ENCODE measurements at regions not wholly inside any gene's neighbourhood (a gene's known extent, or its start where the extent isn't known, plus 50 kb on each side); places are given as distances from the start of the nearest gene placed in this dataset.

- TF ChIP-seq CHD7 (IDR thresholded peaks at IDR 0.05; ENCODE audit: insufficient replicate concordance, low read length) (no peak), JUND (IDR thresholded peaks at IDR 0.05; ENCODE audit: low read length) (no peak), PHF8 (conservative IDR thresholded peaks at IDR 0.05; ENCODE audit: low read depth, low read length) (no peak), CBX8 (IDR thresholded peaks at IDR 0.05; ENCODE audit: borderline replicate concordance, low read depth, low read length) (no peak), RXRA (IDR thresholded peaks at IDR 0.05; ENCODE audit: insufficient read depth, low read depth, low read length) (no peak), POLR2A (IDR thresholded peaks at IDR 0.05; ENCODE audit: control extremely low read depth in 1 of 2, low read depth in 2 of 2, low read length in 2 of 2) (no peak), NANOG (IDR thresholded peaks at IDR 0.05; ENCODE audit: insufficient read depth, low read depth, low read length, poor library complexity, severe bottlenecking) (no peak), MAX (IDR thresholded peaks at IDR 0.05) (no peak)
Observed at GRCh38 chr12:60836651-60837050, 1240.8 kb downstream of the SLC16A7 start (continued).
